ENCODE measurements at regions not wholly inside any gene's neighbourhood (a gene's known extent, or its start where the extent isn't known, plus 50 kb on each side); places are given as distances from the start of the nearest gene placed in this dataset.

DNA sequence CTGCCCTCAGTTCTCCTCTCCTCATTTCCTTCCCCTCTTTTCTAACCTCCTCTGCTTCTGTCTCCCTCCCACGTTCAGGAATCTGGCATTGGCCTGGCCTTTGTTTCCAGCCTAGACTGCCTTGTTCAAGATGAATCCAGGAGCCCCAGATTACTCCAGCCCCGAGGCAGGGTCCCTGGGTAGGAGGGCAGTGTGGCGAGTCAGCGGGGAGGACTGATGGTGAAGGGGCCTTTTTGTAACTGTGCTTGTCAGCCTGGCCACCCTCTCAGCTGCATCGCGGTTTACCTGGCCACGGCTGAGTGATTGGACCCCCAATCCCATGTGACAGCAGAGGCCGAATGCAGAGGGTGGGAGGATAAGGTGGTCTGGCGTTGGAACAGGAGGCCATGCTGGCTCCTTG is 96.1 kb upstream of the SHH start:
- Histone ChIP-seq H3K4me1 (ENCODE audit: insufficient read depth) (no peaks in the 10 kb centered on the region), H3K27ac (no peak overlapping the region), H3K27me3 (no peaks in the 10 kb centered on the region), H3K4me3 (no peak overlapping the region), H3K9me3 (peaks cover 0 to 5% of the 10 kb centered on the region in 2 donors), H3K36me3 (no peaks in the 10 kb centered on the region)
- intact Hi-C loops (cut with DNase I): no loop called here
- TF ChIP-seq EP300 (IDR thresholded peaks at IDR 0.05) (no peak), POLR2A (IDR thresholded peaks at IDR 0.05) (no peak)
- DNase-seq: no peak
- 57 to 61% (median 61%) methylated on average over 9 of the region's 9 CpGs for WGBS, 3 donors

DNA sequence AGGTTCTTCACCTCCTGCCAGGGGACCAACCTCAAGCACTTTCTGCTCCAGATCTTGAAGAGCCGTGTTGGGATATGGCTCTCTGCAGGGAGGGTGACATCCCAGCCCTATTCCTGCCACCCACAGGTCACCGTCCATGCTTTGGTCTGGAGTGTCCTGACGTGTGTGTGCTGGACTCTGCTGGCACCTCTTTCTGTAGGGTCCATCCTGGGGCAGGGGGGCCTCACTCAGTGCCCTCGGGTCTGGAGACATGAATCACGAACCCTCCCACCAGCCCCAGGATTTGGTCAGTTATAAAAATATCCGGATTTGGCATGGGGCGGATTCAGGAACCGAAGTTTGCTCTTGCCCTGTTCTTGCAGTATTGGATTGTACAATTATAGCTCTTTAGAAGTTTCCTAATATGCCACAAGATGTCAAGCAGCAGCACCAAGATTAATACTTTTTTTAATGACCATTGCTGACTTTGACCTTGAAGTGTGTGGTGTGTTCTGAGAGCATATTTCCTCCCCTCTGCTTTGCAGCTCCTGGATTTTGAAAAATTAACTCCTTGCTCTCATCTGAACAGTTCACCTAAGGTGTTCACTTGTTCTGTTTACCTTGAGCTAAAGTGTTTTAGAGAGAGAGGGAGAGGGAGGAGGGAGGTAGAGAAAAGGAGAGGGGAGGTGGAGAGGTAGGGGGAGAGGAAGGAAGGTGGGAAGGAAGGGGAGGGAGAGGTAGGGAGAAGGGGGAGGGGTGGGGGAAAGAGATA is 95.4 kb upstream of the SHH start:
- intact Hi-C loops (cut with DNase I): no loop called here
- H3K4me1 ChIP-seq (ENCODE audit: insufficient read depth): no peaks in the 10 kb centered on the region
- 4 to 8% (median 8%) methylated on average over 8 of the region's 8 CpGs for WGBS, 3 donors

GRCh38 chr7:155901176-155901575 is 88.9 kb upstream of the SHH start:
- no peak overlapping the region for H3K27ac ChIP-seq
- TF ChIP-seq, protein P1, sequence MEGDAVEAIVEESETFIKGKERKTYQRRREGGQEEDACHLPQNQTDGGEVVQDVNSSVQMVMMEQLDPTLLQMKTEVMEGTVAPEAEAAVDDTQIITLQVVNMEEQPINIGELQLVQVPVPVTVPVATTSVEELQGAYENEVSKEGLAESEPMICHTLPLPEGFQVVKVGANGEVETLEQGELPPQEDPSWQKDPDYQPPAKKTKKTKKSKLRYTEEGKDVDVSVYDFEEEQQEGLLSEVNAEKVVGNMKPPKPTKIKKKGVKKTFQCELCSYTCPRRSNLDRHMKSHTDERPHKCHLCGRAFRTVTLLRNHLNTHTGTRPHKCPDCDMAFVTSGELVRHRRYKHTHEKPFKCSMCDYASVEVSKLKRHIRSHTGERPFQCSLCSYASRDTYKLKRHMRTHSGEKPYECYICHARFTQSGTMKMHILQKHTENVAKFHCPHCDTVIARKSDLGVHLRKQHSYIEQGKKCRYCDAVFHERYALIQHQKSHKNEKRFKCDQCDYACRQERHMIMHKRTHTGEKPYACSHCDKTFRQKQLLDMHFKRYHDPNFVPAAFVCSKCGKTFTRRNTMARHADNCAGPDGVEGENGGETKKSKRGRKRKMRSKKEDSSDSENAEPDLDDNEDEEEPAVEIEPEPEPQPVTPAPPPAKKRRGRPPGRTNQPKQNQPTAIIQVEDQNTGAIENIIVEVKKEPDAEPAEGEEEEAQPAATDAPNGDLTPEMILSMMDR (IDR thresholded peaks at IDR 0.05): no peak
- TF ChIP-seq EP300 (IDR thresholded peaks at IDR 0.05) (no peak), POLR2A (IDR thresholded peaks at IDR 0.05) (no peak)
- no peaks in the 10 kb centered on the region for H3K4me1 ChIP-seq (ENCODE audit: insufficient read depth)
- H3K27me3 ChIP-seq: no peaks in the 10 kb centered on the region
- H3K36me3 ChIP-seq: no peaks in the 10 kb centered on the region
- WGBS, 3 donors: 81 to 86% (median 82%) methylated on average over 11 of the region's 11 CpGs
- peaks cover 0 to 6% of the 10 kb centered on the region in 2 donors for H3K9me3 ChIP-seq
- no peak for DNase-seq
- no peak overlapping the region for H3K4me3 ChIP-seq
- intact Hi-C loops (cut with DNase I): no loop called here

More for the DNA sequence above, 95.4 kb upstream of the SHH start:
- Histone ChIP-seq H3K27ac (no peak overlapping the region), H3K4me3 (no peak overlapping the region), H3K9me3 (peaks cover 0 to under 1% of the 10 kb centered on the region in 2 donors), H3K36me3 (no peaks in the 10 kb centered on the region), H3K27me3 (no peaks in the 10 kb centered on the region)
- no peak for DNase-seq
- TF ChIP-seq POLR2A (IDR thresholded peaks at IDR 0.05) (no peak), EP300 (IDR thresholded peaks at IDR 0.05) (no peak)
- TF ChIP-seq, protein P1 (IDR thresholded peaks at IDR 0.05): no peak

DNA sequence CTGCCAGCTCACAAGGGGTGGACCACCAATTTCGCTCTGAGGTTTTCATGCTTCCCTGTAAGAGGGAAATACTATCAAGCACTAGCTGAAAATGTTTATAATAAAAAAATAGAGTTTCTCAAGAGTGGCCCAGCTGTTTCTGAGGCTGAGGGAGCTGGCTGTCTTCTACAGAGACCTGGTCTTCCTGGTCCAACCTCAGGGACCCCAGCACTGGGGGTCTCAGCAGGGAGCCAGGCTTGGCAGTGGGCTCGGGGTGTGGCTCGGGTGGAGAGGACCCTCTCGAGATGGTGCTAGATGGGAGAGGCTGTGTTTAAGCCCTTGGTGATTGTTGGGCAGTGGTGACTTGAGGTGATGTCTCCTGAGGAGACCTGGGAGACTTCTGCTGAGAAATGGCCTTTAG is 87.3 kb upstream of the SHH start:
- DNase-seq: no peak
- Histone ChIP-seq H3K9me3 (peaks cover 0 to 6% of the 10 kb centered on the region in 2 donors), H3K27me3 (no peaks in the 10 kb centered on the region), H3K27ac (no peak overlapping the region), H3K36me3 (no peaks in the 10 kb centered on the region), H3K4me1 (ENCODE audit: insufficient read depth) (no peaks in the 10 kb centered on the region), H3K4me3 (no peak overlapping the region)
- 89 to 96% (median 92%) methylated on average over 4 of the region's 4 CpGs for WGBS, 3 donors
- intact Hi-C loops (cut with DNase I): no loop called here
- TF ChIP-seq POLR2A (IDR thresholded peaks at IDR 0.05) (no peak), EP300 (IDR thresholded peaks at IDR 0.05) (no peak)

DNA sequence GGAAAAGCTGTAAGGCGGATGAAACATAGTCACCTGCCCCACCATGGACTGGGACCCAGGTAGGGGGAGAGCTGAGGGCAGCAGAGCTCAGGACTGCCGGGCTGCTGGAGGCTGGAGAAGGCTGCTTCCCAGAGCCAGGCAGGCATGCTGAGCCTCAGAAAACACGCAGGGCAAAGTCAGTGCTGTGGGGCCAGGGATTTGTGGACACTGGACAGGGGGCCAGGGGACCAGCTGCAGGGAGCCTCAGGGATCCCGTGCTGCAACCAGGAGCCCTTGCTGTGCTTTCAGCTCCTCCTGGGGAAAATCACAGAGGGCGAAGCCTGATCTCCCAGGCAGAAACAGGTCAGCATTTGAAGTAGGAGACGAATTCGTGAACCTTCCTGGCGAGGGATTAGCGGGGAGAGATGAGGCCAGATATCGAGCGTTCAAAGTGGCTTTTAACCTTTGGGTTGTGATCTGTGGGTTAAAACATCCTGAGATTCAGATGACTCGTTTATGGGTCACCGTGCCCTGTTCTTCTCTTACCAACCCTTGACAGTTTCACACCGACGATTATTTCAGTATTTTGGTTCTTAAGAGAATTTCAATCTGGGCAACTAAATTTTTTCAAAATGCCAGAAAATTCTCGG is 85.6 kb upstream of the SHH start:
- no peak overlapping the region for H3K4me3 ChIP-seq
- H3K9me3 ChIP-seq: peaks cover 0 to 6% of the 10 kb centered on the region in 2 donors
- H3K27me3 ChIP-seq: no peaks in the 10 kb centered on the region
- no peak overlapping the region for H3K27ac ChIP-seq
- H3K4me1 ChIP-seq (ENCODE audit: insufficient read depth): no peaks in the 10 kb centered on the region
- TF ChIP-seq POLR2A (IDR thresholded peaks at IDR 0.05): no peak
- TF ChIP-seq EP300 (IDR thresholded peaks at IDR 0.05): no peak
- TF ChIP-seq, protein P1 (IDR thresholded peaks at IDR 0.05): no peak
- no peak for DNase-seq
- intact Hi-C loops (cut with DNase I): no loop called here
- no peaks in the 10 kb centered on the region for H3K36me3 ChIP-seq
- 75 to 81% (median 78%) methylated on average over 16 of the region's 16 CpGs for WGBS, 3 donors

All from ovary (tissue), 7 donors.